ENCODE measurements at regions not wholly inside any gene's neighbourhood (a gene's known extent, or its start where the extent isn't known, plus 50 kb on each side); places are given as distances from the start of the nearest gene placed in this dataset.

- no peak for DNase-seq
- peaks cover 10% of the 10 kb centered on the region for H3K27me3 ChIP-seq (replicated peaks; ENCODE audit: control insufficient read depth, insufficient read depth, low read length, poor library complexity, severe bottlenecking)
- no peak overlapping the region for H3K4me3 ChIP-seq (ENCODE audit: insufficient read depth, low read depth, low read length, poor library complexity, severe bottlenecking)
- no peaks in the 10 kb centered on the region for H3K36me3 ChIP-seq (ENCODE audit: control insufficient read depth, insufficient read depth, low read length)
- H3K27ac ChIP-seq (ENCODE audit: insufficient read depth, low read length, poor library complexity, severe bottlenecking): no peak overlapping the region
- H3K4me1 ChIP-seq (ENCODE audit: control insufficient read depth, insufficient read depth, low read length, poor library complexity, severe bottlenecking): no peaks in the 10 kb centered on the region
- H3K9me3 ChIP-seq (ENCODE audit: control insufficient read depth, low read length): no peaks in the 10 kb centered on the region
Measured at GRCh38 chr17:49916854-49917515, 52.0 kb upstream of the DLX4 start.

GRCh38 chr17:49918591-49918990, 50.4 kb upstream of the DLX4 start:
- no peak for DNase-seq
- no peak overlapping the region for H3K4me3 ChIP-seq (ENCODE audit: insufficient read depth, low read depth, low read length, poor library complexity, severe bottlenecking)
- H3K36me3 ChIP-seq (ENCODE audit: control insufficient read depth, insufficient read depth, low read length): no peaks in the 10 kb centered on the region
- H3K9me3 ChIP-seq (ENCODE audit: control insufficient read depth, low read length): no peaks in the 10 kb centered on the region
- no peak overlapping the region for H3K27ac ChIP-seq (ENCODE audit: insufficient read depth, low read length, poor library complexity, severe bottlenecking)
- H3K4me1 ChIP-seq (ENCODE audit: control insufficient read depth, insufficient read depth, low read length, poor library complexity, severe bottlenecking): no peaks in the 10 kb centered on the region
- H3K27me3 ChIP-seq (replicated peaks; ENCODE audit: control insufficient read depth, insufficient read depth, low read length, poor library complexity, severe bottlenecking): peaks cover 2% of the 10 kb centered on the region
